GM12801 (cell line): ENCODE measurements at regions not wholly inside any gene's neighbourhood (a gene's known extent, or its start where the extent isn't known, plus 50 kb on each side); places are given as distances from the start of the nearest gene placed in this dataset.

Experiments
- TF ChIP-seq, protein P1 (sequence below): IDR thresholded peaks from one replicate; pipeline ENCODE4 v1.5.1; 2011; ENCODE audit warnings: control low read depth; ENCODE audit not compliant: insufficient read length; ENCODE audit errors: extremely low read depth

DNA sequence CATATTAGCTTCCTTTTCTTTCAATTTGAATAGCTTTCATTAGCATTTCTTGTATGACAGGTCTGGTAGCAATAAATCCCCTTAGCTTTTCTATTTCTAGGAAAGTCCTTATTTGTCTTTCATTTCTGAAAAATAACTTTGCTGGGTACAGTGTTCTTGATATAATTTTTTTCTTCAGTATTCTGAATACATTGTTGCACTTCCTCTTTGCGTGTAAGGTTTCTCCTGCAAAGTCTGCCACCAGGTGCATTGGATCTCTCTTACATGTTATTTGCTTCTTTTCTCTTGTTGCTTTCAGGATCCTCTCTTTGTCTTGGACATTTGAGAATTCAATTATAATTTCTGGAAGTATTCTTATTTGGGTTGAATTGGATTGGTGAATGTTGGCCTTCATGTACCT lies 663.7 kb downstream of the GRXCR1 start:
- TF ChIP-seq, protein P1, sequence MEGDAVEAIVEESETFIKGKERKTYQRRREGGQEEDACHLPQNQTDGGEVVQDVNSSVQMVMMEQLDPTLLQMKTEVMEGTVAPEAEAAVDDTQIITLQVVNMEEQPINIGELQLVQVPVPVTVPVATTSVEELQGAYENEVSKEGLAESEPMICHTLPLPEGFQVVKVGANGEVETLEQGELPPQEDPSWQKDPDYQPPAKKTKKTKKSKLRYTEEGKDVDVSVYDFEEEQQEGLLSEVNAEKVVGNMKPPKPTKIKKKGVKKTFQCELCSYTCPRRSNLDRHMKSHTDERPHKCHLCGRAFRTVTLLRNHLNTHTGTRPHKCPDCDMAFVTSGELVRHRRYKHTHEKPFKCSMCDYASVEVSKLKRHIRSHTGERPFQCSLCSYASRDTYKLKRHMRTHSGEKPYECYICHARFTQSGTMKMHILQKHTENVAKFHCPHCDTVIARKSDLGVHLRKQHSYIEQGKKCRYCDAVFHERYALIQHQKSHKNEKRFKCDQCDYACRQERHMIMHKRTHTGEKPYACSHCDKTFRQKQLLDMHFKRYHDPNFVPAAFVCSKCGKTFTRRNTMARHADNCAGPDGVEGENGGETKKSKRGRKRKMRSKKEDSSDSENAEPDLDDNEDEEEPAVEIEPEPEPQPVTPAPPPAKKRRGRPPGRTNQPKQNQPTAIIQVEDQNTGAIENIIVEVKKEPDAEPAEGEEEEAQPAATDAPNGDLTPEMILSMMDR: no peak

DNA sequence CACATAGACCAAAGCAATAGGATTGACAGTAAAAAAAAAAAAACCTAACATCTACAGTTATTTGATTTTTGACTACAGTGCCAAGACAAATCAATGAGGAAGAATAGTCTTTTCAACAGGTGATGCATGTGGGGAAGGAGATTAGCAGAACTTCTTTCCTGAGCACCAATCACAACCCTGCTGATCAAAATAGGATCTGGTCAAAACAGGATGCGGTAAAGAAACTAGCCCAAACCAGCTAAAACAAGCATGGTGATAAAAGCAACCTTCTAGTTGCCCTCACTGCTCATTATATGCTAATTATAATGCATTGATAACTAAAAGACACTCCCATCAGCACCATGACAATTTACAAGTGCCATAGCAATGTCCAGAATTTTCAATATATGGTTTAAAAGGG lies 667.5 kb downstream of the GRXCR1 start:
- TF ChIP-seq, protein P1: no peak

DNA sequence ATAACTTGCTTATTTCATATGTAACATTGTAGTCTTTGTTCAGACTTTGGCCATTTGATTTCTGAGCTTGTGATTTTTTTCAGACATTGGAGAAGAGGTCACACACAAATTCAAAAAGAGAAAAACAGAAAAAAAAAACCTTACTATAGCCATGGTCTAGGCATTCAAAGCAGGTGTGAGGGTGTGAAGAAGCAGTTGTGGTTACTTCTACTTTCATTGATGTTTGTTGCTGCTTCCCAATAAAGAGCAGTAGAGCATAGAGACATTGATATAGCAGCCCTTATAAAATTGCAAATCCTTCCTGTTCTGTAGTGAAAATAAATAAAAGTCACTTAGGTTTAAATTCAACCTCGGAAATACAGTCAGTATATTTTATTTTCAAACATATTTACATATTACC lies 671.6 kb downstream of the GRXCR1 start:
- TF ChIP-seq, protein P1: no peak

DNA sequence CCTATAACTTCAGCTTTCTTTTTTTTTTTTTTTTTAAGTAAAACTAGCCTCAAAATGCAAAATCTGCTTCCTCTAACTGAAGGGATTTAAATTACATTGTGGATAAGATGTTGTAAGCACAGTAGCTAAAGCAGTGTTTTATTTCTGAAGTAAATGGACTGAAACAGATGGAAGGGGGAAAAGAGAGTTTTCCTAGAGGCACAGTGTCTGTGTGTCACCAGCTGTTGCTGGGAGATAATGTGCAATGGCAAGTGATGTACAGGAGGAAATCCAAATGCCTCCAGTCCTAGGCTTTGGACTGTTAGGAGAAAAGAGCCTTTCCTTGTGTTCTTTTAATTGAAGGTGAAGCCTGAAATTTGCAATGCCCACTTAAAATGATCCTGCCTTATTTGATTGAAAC lies 672.1 kb downstream of the GRXCR1 start:
- TF ChIP-seq, protein P1: no peak

DNA sequence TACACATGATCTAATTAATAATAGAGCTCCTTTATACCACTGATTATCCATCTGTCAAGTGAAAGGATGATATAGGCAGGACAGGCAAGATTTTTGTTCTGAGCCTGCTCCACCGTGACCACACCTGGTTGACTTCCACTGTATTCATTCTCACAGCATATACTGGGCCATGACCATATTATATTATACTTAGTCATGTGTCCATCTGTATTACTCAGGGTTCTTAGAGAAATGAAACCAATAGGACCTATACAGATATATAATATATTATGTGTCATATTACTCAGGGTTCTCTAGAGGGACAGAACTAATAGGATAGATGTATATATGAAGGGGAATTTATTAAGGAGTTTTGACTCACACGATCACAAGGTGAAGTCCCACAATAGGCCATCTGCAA lies 675.1 kb downstream of the GRXCR1 start:
- TF ChIP-seq, protein P1: no peak

DNA sequence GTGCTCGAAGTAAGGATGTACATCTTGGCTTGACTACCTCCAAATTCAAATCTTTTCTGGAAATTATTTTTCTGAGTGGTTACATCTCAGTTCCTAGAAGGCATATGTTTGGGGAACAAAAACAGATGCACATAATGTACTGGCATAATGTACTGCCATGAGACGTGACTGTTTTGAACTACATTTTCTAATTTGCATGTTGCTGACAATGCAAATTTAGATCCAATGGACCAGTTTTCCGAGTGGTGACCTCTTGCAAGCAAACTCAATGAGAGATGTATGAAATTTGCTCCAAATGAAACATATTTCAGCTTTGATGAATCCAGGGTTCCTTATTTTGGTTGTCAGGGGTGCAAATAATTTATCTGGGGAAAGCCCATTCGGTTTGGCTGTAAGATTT lies 694.3 kb downstream of the GRXCR1 start:
- TF ChIP-seq, protein P1: no peak

DNA sequence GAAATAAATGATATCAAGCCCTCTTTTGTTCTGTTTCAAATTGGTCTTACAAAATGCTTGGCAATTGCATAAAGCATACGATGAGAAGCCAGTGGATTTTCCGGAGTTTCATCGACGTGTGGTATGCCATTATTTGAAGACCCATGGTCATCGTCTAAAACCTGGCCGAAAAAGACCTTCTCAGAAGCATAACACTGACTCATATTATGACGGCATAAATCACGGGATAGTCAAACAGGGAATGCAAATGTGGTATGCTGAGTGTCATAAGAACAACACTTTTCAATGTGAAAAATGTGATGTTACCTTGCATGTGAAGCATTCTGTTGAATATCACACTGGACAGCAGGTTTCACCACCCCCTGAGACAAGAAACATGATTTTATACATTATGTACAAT lies 695.2 kb downstream of the GRXCR1 start:
- TF ChIP-seq, protein P1: no peak

DNA sequence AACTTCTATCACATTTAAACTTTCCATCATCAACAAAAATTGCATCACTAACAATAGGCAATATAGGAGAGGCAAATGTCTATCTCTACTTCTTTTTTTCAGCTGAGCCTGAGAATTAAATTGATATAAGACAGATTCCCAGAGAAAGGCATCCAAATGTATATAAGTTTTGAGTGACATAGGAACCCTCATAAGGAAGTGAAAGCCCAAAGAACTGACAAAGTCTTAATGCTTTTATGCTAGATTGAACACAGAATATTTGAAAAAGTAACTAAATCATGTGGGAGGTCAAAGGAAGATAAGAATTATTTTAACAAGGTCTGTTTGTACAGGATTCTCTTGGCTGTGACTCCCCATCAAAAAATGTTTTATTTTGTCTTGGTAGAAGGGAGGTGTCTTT lies 714.9 kb downstream of the GRXCR1 start:
- TF ChIP-seq, protein P1: no peak
